ENCODE measurements at regions not wholly inside any gene's neighbourhood (a gene's known extent, or its start where the extent isn't known, plus 50 kb on each side); places are given as distances from the start of the nearest gene placed in this dataset.

- no peak overlapping the region for H3K4me2 ChIP-seq (ENCODE audit: low read length)
- no peak overlapping the region for H3K27ac ChIP-seq (ENCODE audit: low read length)
- H3K4me3 ChIP-seq (ENCODE audit: low read length) = no peak overlapping the region
- H3K36me3 ChIP-seq (replicated peaks; ENCODE audit: low read depth, low read length) = no peaks in the 10 kb centered on the region
- TF ChIP-seq EZH2phosphoT487 (IDR thresholded peaks at IDR 0.05; ENCODE audit: low read depth) (no peak), CTCF (IDR thresholded peaks at IDR 0.05; ENCODE audit: low read depth, low read length) (no peak)
- no peaks in the 10 kb centered on the region for H3K4me1 ChIP-seq (ENCODE audit: low read length)
- H3K9me3 ChIP-seq (ENCODE audit: insufficient read depth, low read length) = no peaks in the 10 kb centered on the region
- H4K20me1 ChIP-seq (ENCODE audit: insufficient read depth, low read length) = no peaks in the 10 kb centered on the region
- H3K27me3 ChIP-seq (ENCODE audit: low read depth, low read length) = no peaks in the 10 kb centered on the region
- H3K9ac ChIP-seq (ENCODE audit: low read length) = no peak overlapping the region
- no peaks in the 10 kb centered on the region for H3K79me2 ChIP-seq (ENCODE audit: low read length)
- H2AFZ ChIP-seq (ENCODE audit: low read depth, low read length) = no peak overlapping the region
Measured at GRCh38 chr13:63481334-63481733, 2065.7 kb upstream of the PCDH20 start.

DNA sequence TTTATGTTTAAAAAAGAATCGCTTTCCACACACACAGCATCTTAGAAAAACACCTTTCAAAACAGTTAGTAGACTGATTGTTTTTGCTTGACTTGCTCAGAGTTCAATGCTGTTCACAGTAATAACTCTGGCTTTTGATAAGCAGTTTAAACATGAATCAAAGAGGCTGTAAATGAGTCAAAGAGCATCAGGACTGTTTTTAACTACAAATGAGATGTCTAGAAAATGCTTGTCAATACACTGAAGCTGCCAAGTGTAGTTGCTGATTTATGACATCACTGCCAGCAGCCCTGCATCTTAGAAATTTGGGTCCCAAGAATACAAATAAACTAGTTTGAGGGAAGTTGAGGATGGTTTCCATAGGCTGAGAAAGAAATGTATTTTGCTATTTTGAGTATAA, 2057.1 kb upstream of the PCDH20 start:
- Histone ChIP-seq H3K4me1 (ENCODE audit: low read length) (no peaks in the 10 kb centered on the region), H3K27me3 (ENCODE audit: low read depth, low read length) (no peaks in the 10 kb centered on the region), H3K36me3 (replicated peaks; ENCODE audit: low read depth, low read length) (no peaks in the 10 kb centered on the region), H3K79me2 (ENCODE audit: low read length) (no peaks in the 10 kb centered on the region), H3K4me3 (ENCODE audit: low read length) (no peak overlapping the region), H3K9me3 (ENCODE audit: insufficient read depth, low read length) (no peaks in the 10 kb centered on the region), H3K9ac (ENCODE audit: low read length) (no peak overlapping the region), H2AFZ (ENCODE audit: low read depth, low read length) (no peak overlapping the region), H4K20me1 (ENCODE audit: insufficient read depth, low read length) (no peaks in the 10 kb centered on the region), H3K27ac (ENCODE audit: low read length) (no peak overlapping the region), H3K4me2 (ENCODE audit: low read length) (no peak overlapping the region)
- TF ChIP-seq EZH2phosphoT487 (IDR thresholded peaks at IDR 0.05; ENCODE audit: low read depth) (no peak), CTCF (IDR thresholded peaks at IDR 0.05; ENCODE audit: low read depth, low read length) (no peak)

DNA sequence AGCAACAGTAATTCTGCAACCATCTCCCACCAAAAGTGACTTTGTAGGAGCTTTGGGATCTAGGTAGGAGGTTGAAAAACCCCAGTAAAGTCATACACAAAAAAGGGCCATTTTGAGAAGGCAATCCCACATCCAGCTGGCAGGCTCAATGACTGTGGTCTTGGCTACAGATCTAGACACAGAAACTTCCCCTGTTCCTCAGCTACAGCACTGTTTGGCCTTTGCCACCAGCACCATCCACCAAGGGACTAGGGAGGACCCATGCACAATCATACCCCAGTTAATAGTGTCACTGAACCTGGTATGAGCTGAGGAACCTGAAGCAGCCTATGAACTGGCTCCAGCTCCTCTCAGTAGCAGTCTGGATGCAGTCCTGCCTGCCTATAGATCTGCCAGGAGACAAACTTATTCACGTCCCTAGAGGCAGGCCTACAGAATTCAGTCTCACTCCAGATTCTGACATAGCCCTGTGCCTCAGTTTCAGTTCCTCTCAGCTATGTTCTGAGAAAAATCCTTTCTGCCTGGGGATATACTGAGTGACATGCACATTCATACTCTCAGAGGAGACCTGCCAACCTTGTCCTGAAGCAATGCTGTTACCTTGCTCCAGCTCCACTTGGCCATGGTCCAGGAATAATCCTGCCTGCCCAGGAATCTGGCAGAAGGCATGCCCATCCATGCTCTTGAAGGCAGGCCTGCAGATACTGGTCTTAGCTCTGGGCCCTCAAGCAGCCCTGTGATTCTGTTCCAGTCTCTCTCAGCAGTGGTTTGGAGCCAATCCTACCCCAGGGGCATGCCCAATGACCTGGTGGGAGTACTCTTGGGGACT, 2048.3 kb upstream of the PCDH20 start:
- Histone ChIP-seq H2AFZ (ENCODE audit: low read depth, low read length) (peak overlapping the region; percentile 77), H3K36me3 (replicated peaks; ENCODE audit: low read depth, low read length) (no peaks in the 10 kb centered on the region), H3K27me3 (ENCODE audit: low read depth, low read length) (no peaks in the 10 kb centered on the region), H3K9me3 (ENCODE audit: insufficient read depth, low read length) (no peaks in the 10 kb centered on the region), H3K4me2 (ENCODE audit: low read length) (peak overlapping the region; percentile 45), H3K9ac (ENCODE audit: low read length) (no peak overlapping the region; the same call in 1 of the 2 replicates), H3K4me3 (ENCODE audit: low read length) (no peak overlapping the region), H4K20me1 (ENCODE audit: insufficient read depth, low read length) (no peaks in the 10 kb centered on the region), H3K27ac (ENCODE audit: low read length) (peak overlapping the region; percentile 42), H3K4me1 (ENCODE audit: low read length) (peaks cover 12% of the 10 kb centered on the region), H3K79me2 (ENCODE audit: low read length) (no peaks in the 10 kb centered on the region)
- TF ChIP-seq EZH2phosphoT487 (IDR thresholded peaks at IDR 0.05; ENCODE audit: low read depth) (no peak), CTCF (IDR thresholded peaks at IDR 0.05; ENCODE audit: low read depth, low read length) (no peak)

GRCh38 chr13:63460462-63461090, 2044.9 kb upstream of the PCDH20 start:
- TF ChIP-seq EZH2phosphoT487 (IDR thresholded peaks at IDR 0.05; ENCODE audit: low read depth) (no peak), CTCF (IDR thresholded peaks at IDR 0.05; ENCODE audit: low read depth, low read length) (no peak)
- H3K4me3 ChIP-seq (ENCODE audit: low read length) = no peak overlapping the region
- H3K36me3 ChIP-seq (replicated peaks; ENCODE audit: low read depth, low read length) = no peaks in the 10 kb centered on the region
- no peak overlapping the region for H3K27ac ChIP-seq (ENCODE audit: low read length)
- H2AFZ ChIP-seq (ENCODE audit: low read depth, low read length) = no peak overlapping the region
- no peaks in the 10 kb centered on the region for H4K20me1 ChIP-seq (ENCODE audit: insufficient read depth, low read length)
- no peaks in the 10 kb centered on the region for H3K79me2 ChIP-seq (ENCODE audit: low read length)
- peaks cover 12% of the 10 kb centered on the region for H3K4me1 ChIP-seq (ENCODE audit: low read length)
- no peak overlapping the region for H3K9ac ChIP-seq (ENCODE audit: low read length)
- no peaks in the 10 kb centered on the region for H3K27me3 ChIP-seq (ENCODE audit: low read depth, low read length)
- no peaks in the 10 kb centered on the region for H3K9me3 ChIP-seq (ENCODE audit: insufficient read depth, low read length)
- no peak overlapping the region for H3K4me2 ChIP-seq (ENCODE audit: low read length)
